H1 (cell line): ENCODE measurements at regions not wholly inside any gene's neighbourhood (a gene's known extent, or its start where the extent isn't known, plus 50 kb on each side); places are given as distances from the start of the nearest gene placed in this dataset.

Experiments used
- CTCF ChIA-PET: fragments of 300-600 bp; sonication (Branson Sonifier 250); formaldehyde crosslinking; loops from one replicate; lab custom pipeline; 2021; ENCODE audit not compliant: partially characterized antibody; lab: Charles Lee
- POLR2A ChIA-PET: fragments of 300-600 bp; sonication (Branson Sonifier 250); formaldehyde crosslinking; loops from one replicate; lab custom pipeline; 2021; ENCODE audit warnings: inconsistent platforms; ENCODE audit not compliant: partially characterized antibody; lab: Charles Lee
- DNase-seq, 2 experiments: peaks; one replicate each; pipeline versions ENCODE4 v3.0.0 to v3.0.0-alpha.2; 2010 to 2022; ENCODE audit warnings: low spot score in 2 of 2, low read depth in 1 of 2, mixed read lengths in 1 of 2
- FAIRE-seq: peaks from 2 replicates; lab custom pipeline; 2011; peaks lifted over from hg19 to GRCh38; lab: Jason Lieb, UNC
- H2AFZ ChIP-seq: 2 replicates; pipeline ENCODE4 v1.8.1; 2012; ENCODE audit warnings: low read length, inconsistent platforms
- H2AK5ac ChIP-seq: 2 replicates; pipeline ENCODE4 v1.6.1; 2013; ENCODE audit warnings: low read depth, low read length
- H2BK120ac ChIP-seq: replicated peaks from 2 replicates; pipeline ENCODE3; 2013; ENCODE audit warnings: low read depth, low read length, inconsistent platforms
- H2BK12ac ChIP-seq: 2 replicates; pipeline ENCODE4 v1.6.1; 2013; ENCODE audit warnings: low read depth, low read length
- H2BK15ac ChIP-seq: 2 replicates; pipeline ENCODE4 v1.6.1; 2013; ENCODE audit warnings: low read length
- H2BK20ac ChIP-seq: 2 replicates; pipeline ENCODE4 v1.6.1; 2013; ENCODE audit warnings: low read length
- H2BK5ac ChIP-seq: 2 replicates; pipeline ENCODE4 v1.6.1; 2013; ENCODE audit warnings: low read depth, low read length
- H3K14ac ChIP-seq: 2 replicates; pipeline ENCODE4 v1.6.1; 2013; ENCODE audit warnings: inconsistent platforms; ENCODE audit not compliant: insufficient read length
- H3K18ac ChIP-seq: 2 replicates; pipeline ENCODE4 v1.6.1; 2013; ENCODE audit warnings: low read length; ENCODE audit errors: extremely low read depth
- H3K23ac ChIP-seq: 2 replicates; pipeline ENCODE4 v1.6.1; 2013; ENCODE audit warnings: inconsistent platforms; ENCODE audit not compliant: insufficient read length
- H3K23me2 ChIP-seq: 2 replicates; pipeline ENCODE4 v1.6.1; 2013; ENCODE audit warnings: low read depth, low read length
- H3K27ac ChIP-seq: 2 replicates; pipeline ENCODE4 v1.6.1; 2011; ENCODE audit warnings: low read depth, low read length, inconsistent platforms
- H3K27me3 ChIP-seq, 4 experiments: replicated peaks in 1 of 4; 1 replicate in 1 of 4; 2 replicates in 3 of 4; pipeline versions ENCODE4 v1.6.1 to v1.8.1; 2011 to 2013; ENCODE audit warnings: low read length in 3 of 4, mild to moderate bottlenecking in 3 of 4, inconsistent platforms in 2 of 4, mixed read lengths in 2 of 4, moderate library complexity in 1 of 4; ENCODE audit not compliant: control insufficient read depth in 3 of 4, insufficient read depth in 3 of 4; ENCODE audit errors: extremely low read depth in 1 of 4
- H3K36me3 ChIP-seq, 4 experiments: 2 replicates each; pipeline versions ENCODE4 v1.6.1 to v1.8.1; 2011 to 2013; ENCODE audit warnings: mild to moderate bottlenecking in 4 of 4, low read length in 3 of 4, moderate library complexity in 2 of 4, control low read depth in 1 of 4, inconsistent platforms in 1 of 4; ENCODE audit not compliant: insufficient read depth in 4 of 4, control insufficient read depth in 2 of 4
- H3K4ac ChIP-seq: replicated peaks from 2 replicates; pipeline ENCODE3; 2013; ENCODE audit warnings: low read length, low read depth, mixed read lengths, inconsistent platforms; ENCODE audit not compliant: insufficient read length
- H3K4me1 ChIP-seq, 4 experiments: replicated peaks in 1 of 4; 1 replicate in 1 of 4; 2 replicates in 3 of 4; pipeline versions ENCODE4 v1.6.1 to v1.8.1; 2011 to 2013; ENCODE audit warnings: low read length in 3 of 4, inconsistent platforms in 2 of 4, mixed read lengths in 1 of 4; ENCODE audit not compliant: insufficient read depth in 4 of 4, control insufficient read depth in 3 of 4
- H3K4me2 ChIP-seq, 2 experiments: 2 replicates each; pipeline versions ENCODE4 v1.6.1 to v1.8.1; 2011 to 2013; ENCODE audit warnings: low read depth in 2 of 2, low read length in 2 of 2, control low read depth in 1 of 2, inconsistent platforms in 1 of 2, mild to moderate bottlenecking in 1 of 2; ENCODE audit not compliant: insufficient read depth in 1 of 2
- H3K4me3 ChIP-seq, 4 experiments: fragments of 200-600, 300-600 bp in 1 of 4; sonication (generic), shearing (Covaris generic), sonication (Bioruptor Twin) in 1 of 4; 2 replicates each; pipeline versions ENCODE4 v1.5.1 to v1.8.1; 2011 to 2016; ENCODE audit warnings: low read length in 4 of 4, low read depth in 3 of 4, control low read depth in 2 of 4, inconsistent platforms in 2 of 4, mild to moderate bottlenecking in 2 of 4, mixed read lengths in 1 of 4, moderate library complexity in 1 of 4; ENCODE audit not compliant: insufficient read depth in 2 of 4; ENCODE audit errors: extremely low read depth in 1 of 4
- H3K56ac ChIP-seq: replicated peaks from 2 replicates; pipeline ENCODE3; 2013; ENCODE audit warnings: low read depth, mild to moderate bottlenecking, mixed read lengths, low read length, inconsistent platforms; ENCODE audit not compliant: insufficient read length
- H3K79me1 ChIP-seq: 2 replicates; pipeline ENCODE4 v1.6.1; 2013; ENCODE audit warnings: low read depth, low read length, control low read depth
- H3K79me2 ChIP-seq, 2 experiments: 2 replicates each; pipeline versions ENCODE4 v1.6.1 to v1.8.1; 2012 to 2013; ENCODE audit warnings: low read length in 2 of 2, mild to moderate bottlenecking in 2 of 2, inconsistent platforms in 1 of 2; ENCODE audit not compliant: insufficient read depth in 2 of 2, control insufficient read depth in 1 of 2
- H3K9ac ChIP-seq, 4 experiments: replicated peaks in 1 of 4; 1 replicate in 1 of 4; 2 replicates in 3 of 4; pipeline versions ENCODE4 v1.6.1 to v1.8.1; 2011 to 2013; ENCODE audit warnings: low read depth in 3 of 4, low read length in 3 of 4, control low read depth in 2 of 4, mild to moderate bottlenecking in 2 of 4, moderate library complexity in 2 of 4, inconsistent platforms in 1 of 4; ENCODE audit errors: extremely low read depth in 1 of 4
- H3K9me3 ChIP-seq, 2 experiments: 2 replicates each; pipeline versions ENCODE4 v1.6.1 to v1.8.1; 2012 to 2013; ENCODE audit warnings: mild to moderate bottlenecking in 2 of 2, moderate library complexity in 2 of 2, control low read depth in 1 of 2, inconsistent platforms in 1 of 2, low read depth in 1 of 2, low read length in 1 of 2, mixed read lengths in 1 of 2; ENCODE audit not compliant: insufficient read depth in 2 of 2
- H4K20me1 ChIP-seq, 2 experiments: replicated peaks in 1 of 2; 2 replicates each; pipeline versions ENCODE3 to v1.8.1; 2011 to 2013; ENCODE audit warnings: inconsistent platforms in 2 of 2, low read length in 2 of 2, mild to moderate bottlenecking in 1 of 2; ENCODE audit not compliant: insufficient read depth in 2 of 2, control insufficient read depth in 1 of 2
- H4K5ac ChIP-seq: 2 replicates; pipeline ENCODE4 v1.6.1; 2013; ENCODE audit warnings: low read length, low read depth, mixed read lengths, inconsistent platforms; ENCODE audit not compliant: insufficient read length
- H4K8ac ChIP-seq: 2 replicates; pipeline ENCODE4 v1.8.0; 2013; ENCODE audit warnings: mild to moderate bottlenecking, moderate library complexity, low read length, inconsistent platforms; ENCODE audit not compliant: insufficient read depth; ENCODE audit errors: extremely low read depth
- H4K91ac ChIP-seq: replicated peaks from 2 replicates; pipeline ENCODE3; 2013; ENCODE audit warnings: low read length, mixed read lengths, inconsistent platforms; ENCODE audit not compliant: insufficient read length
- CBX5 ChIP-seq: fragments of 300-800, 300-1000 bp; sonication (generic); IDR thresholded peaks from 2 replicates; pipeline ENCODE4 v1.7.1; 2016; ENCODE audit warnings: antibody characterized with exemption, low read length, low read depth
- CEBPB ChIP-seq: IDR thresholded peaks from 2 replicates; pipeline ENCODE4 v1.6.1; 2012; ENCODE audit warnings: low read depth, low read length
- CHD2 ChIP-seq: IDR thresholded peaks from 2 replicates; pipeline ENCODE4 v1.6.1; 2012; ENCODE audit warnings: low read length, improper control_type of control experiment
- EGR1 ChIP-seq: IDR thresholded peaks from 2 replicates; pipeline ENCODE4 v1.6.1; 2011; ENCODE audit warnings: low read depth, low read length, borderline replicate concordance
- JUN ChIP-seq: IDR thresholded peaks from 2 replicates; pipeline ENCODE4 v1.6.1; 2011; ENCODE audit warnings: low read depth, mild to moderate bottlenecking, improper control_type of control experiment, low read length
- KDM5A ChIP-seq: fragments of 200-600 bp; IDR thresholded peaks from 2 replicates; pipeline ENCODE4 v1.7.1; 2012; ENCODE audit warnings: mild to moderate bottlenecking, low read length, inconsistent platforms, mixed read lengths
- RAD21 ChIP-seq, 2 experiments: IDR thresholded peaks in 1 of 2; conservative IDR thresholded peaks in 1 of 2; 2 replicates each; pipeline ENCODE4 v1.6.1; 2011; ENCODE audit warnings: low read depth in 2 of 2, low read length in 2 of 2, improper control_type of control experiment in 1 of 2, inconsistent platforms in 1 of 2, mild to moderate bottlenecking in 1 of 2, moderate library complexity in 1 of 2
- RBBP5 ChIP-seq: IDR thresholded peaks from 2 replicates; pipeline ENCODE4 v1.7.1; 2012; ENCODE audit warnings: low read depth, mild to moderate bottlenecking, inconsistent platforms, low read length, moderate library complexity, borderline replicate concordance
- TAF1 ChIP-seq: IDR thresholded peaks from 2 replicates; pipeline ENCODE4 v1.6.1; 2011; ENCODE audit warnings: mild to moderate bottlenecking, low read depth, low read length
- TBP ChIP-seq: IDR thresholded peaks from 2 replicates; pipeline ENCODE4 v1.6.1; 2011; ENCODE audit warnings: low read depth, low read length, improper control_type of control experiment
- WGBS, 2 experiments: shearing (Covaris generic) in 1 of 2; methylation state at CpG; one replicate each; pipeline versions ENCODE4 v1.1.6 to v1.1.7; 2013 to 2015; ENCODE audit warnings: low lambda C conversion rate in 2 of 2, mixed read lengths in 2 of 2, inconsistent platforms in 1 of 2, low coverage in 1 of 2, missing lambda C conversion rate in 1 of 2; ENCODE audit not compliant: insufficient replicate concordance in 2 of 2, insufficient coverage in 1 of 2, insufficient read length in 1 of 2; ENCODE audit errors: extremely low coverage in 1 of 2, missing lambda C conversion rate in 1 of 2; 5-methylcytosine and 5-hydroxymethylcytosine counted together
- TF ChIP-seq, protein P1 (sequence below): IDR thresholded peaks from 2 replicates; pipeline ENCODE4 v1.6.1; 2011; ENCODE audit warnings: low read length, improper control_type of control experiment

DNA sequence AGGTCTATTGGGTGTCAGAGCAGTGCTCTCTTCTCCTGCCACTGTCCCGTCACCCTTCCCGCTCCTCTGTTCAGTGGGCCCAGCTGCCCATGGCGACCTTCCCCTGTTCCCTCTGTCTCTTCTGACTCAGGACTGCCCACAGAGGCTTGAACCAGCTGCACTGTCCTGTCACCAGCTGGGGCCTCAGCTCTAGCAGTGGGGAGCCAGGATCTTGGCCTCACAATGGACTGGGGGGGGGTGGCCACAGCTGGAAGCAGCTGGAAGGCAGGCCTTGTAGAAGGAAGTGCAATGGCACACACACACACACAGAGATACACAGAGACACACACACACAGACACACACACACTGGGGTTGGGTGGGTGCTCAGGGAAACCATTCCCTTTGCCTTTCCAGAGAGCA is 114.0 kb upstream of the PJA1 start:
- Histone ChIP-seq H3K9me3 (no peaks in the 10 kb centered on the region), H3K79me1 (no peaks in the 10 kb centered on the region), H2BK20ac (no peak overlapping the region; the same call in 1 of the 2 replicates), H2BK12ac (peak overlapping the region; percentile 68; the same call in 1 of the 2 replicates), H2BK5ac (no peak overlapping the region), H4K91ac (no peak overlapping the region), H3K4me2 (peak overlapping the region in 1 of 2 experiments; percentile 21; a peak in 2 of 4 replicates), H2BK15ac (no peak overlapping the region), H3K4me1 (peaks cover 3 to 19% (median 9%) of the 10 kb centered on the region in 4 experiments), H3K18ac (no peak overlapping the region; the same call in 1 of the 2 replicates)
- FAIRE-seq = no peak
- POLR2A ChIA-PET = interaction anchor here (0.7 kb wide), 1 partner anchor 228 kb away, joined by 3 read pairs; no protein-coding TSS in a partner anchor
- TF ChIP-seq JUN = no peak
- no peak for TF ChIP-seq RBBP5
- no peak for TF ChIP-seq CEBPB
- TF ChIP-seq CBX5 = no peak
- TF ChIP-seq, protein P1, sequence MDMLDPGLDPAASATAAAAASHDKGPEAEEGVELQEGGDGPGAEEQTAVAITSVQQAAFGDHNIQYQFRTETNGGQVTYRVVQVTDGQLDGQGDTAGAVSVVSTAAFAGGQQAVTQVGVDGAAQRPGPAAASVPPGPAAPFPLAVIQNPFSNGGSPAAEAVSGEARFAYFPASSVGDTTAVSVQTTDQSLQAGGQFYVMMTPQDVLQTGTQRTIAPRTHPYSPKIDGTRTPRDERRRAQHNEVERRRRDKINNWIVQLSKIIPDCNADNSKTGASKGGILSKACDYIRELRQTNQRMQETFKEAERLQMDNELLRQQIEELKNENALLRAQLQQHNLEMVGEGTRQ = no peak
- no peak for TF ChIP-seq EGR1
- TF ChIP-seq TAF1 = no peak
- no peak for TF ChIP-seq CHD2
- TF ChIP-seq TBP = no peak
- TF ChIP-seq RAD21 (IDR thresholded peaks at IDR 0.05 in 1 of 2, conservative IDR thresholded peaks at IDR 0.05 in 1 of 2; ENCODE audit: low read depth in 2 of 2, low read length in 2 of 2) = no peak
- no peak for TF ChIP-seq KDM5A
- TF ChIP-seq, all 59 proteins: peak for 0
- Histone ChIP-seq H3K23ac (no peak overlapping the region), H3K79me2 (no peaks in the 10 kb centered on the region), H4K5ac (no peak overlapping the region), H3K4ac (no peak overlapping the region), H2BK120ac (no peak overlapping the region), H3K9ac (no peak overlapping the region), H3K4me3 (no peak overlapping the region), H4K8ac (no peak overlapping the region), H3K36me3 (no peaks in the 10 kb centered on the region), H3K27me3 (peaks cover 1 to 25% (median 12%) of the 10 kb centered on the region in 4 experiments), H3K23me2 (no peaks in the 10 kb centered on the region), H2AFZ (no peak overlapping the region), H3K14ac (no peak overlapping the region), H2AK5ac (no peak overlapping the region), H3K56ac (no peak overlapping the region), H4K20me1 (no peaks in the 10 kb centered on the region), H3K27ac (no peak overlapping the region)
- no peak for DNase-seq
- CTCF ChIA-PET = interaction anchor here (0.5 to 2.1 kb wide), 10 partner anchors 27 to 473 kb away, joined by 3 to 8 read pairs (median 4); no protein-coding TSS in a partner anchor
- 100% methylated on average over 2 of the region's 3 CpGs; no CpG with 5 or more reads in 1 of the 2 experiments for WGBS, 2 experiments
